ENCODE measurements at regions not wholly inside any gene's neighbourhood (a gene's known extent, or its start where the extent isn't known, plus 50 kb on each side); places are given as distances from the start of the nearest gene placed in this dataset.

DNA sequence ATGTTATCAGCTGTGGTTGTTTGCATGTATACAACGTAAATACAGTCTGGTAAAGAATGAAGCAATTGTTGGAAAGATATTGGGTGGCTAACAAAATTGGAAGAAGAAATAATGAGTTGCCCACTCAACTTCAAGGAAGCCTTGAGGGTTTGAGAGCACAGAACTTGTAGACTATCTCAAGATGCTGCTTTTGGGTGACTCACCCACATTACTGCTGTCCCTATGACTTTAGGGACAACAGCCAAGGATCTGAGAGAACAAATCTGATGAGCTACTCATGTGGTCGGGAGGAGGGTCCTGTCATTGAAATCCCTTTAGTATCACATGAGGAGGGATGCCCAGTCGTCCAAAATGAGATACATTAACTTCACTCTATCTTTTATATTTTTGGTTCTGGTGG, 261.8 kb downstream of the GAS1 start:
- no peak for TF ChIP-seq POLR2A (IDR thresholded peaks at IDR 0.05)
- TF ChIP-seq, protein P1, sequence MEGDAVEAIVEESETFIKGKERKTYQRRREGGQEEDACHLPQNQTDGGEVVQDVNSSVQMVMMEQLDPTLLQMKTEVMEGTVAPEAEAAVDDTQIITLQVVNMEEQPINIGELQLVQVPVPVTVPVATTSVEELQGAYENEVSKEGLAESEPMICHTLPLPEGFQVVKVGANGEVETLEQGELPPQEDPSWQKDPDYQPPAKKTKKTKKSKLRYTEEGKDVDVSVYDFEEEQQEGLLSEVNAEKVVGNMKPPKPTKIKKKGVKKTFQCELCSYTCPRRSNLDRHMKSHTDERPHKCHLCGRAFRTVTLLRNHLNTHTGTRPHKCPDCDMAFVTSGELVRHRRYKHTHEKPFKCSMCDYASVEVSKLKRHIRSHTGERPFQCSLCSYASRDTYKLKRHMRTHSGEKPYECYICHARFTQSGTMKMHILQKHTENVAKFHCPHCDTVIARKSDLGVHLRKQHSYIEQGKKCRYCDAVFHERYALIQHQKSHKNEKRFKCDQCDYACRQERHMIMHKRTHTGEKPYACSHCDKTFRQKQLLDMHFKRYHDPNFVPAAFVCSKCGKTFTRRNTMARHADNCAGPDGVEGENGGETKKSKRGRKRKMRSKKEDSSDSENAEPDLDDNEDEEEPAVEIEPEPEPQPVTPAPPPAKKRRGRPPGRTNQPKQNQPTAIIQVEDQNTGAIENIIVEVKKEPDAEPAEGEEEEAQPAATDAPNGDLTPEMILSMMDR (IDR thresholded peaks at IDR 0.05): no peak
